ENCODE measurements at regions not wholly inside any gene's neighbourhood (a gene's known extent, or its start where the extent isn't known, plus 50 kb on each side); places are given as distances from the start of the nearest gene placed in this dataset.

GRCh38 chr16:35691057-35691456 is 2231.6 kb downstream of the TP53TG3F start:
- H3K18ac ChIP-seq (ENCODE audit: insufficient read length, low read depth, low read length) = no peak overlapping the region
- Mint-ChIP-seq H3K27me3 (ENCODE audit: low read depth) (no peaks in the 10 kb centered on the region), H3K9me3 (peaks cover 99 to 100% of the 10 kb centered on the region in 2 experiments), H3K4me1 (no peaks in the 10 kb centered on the region), H3K4me3 (no peak overlapping the region), H3K36me3 (ENCODE audit: insufficient read depth in 1 of 3, low read depth in 3 of 3) (peaks cover 0 to 35% (median 16%) of the 10 kb centered on the region in 3 experiments; a peak in 5 of 7 replicates), H3K27ac (no peak overlapping the region)
- DNase-seq = no peak
- no peak overlapping the region for H4K8ac ChIP-seq (replicated peaks; ENCODE audit: insufficient read length, low read depth, low read length)
- H2BK12ac ChIP-seq (ENCODE audit: insufficient read length, low read depth, low read length) = no peak overlapping the region
- H2BK20ac ChIP-seq (ENCODE audit: low read depth, low read length, poor library complexity, severe bottlenecking) = no peak overlapping the region
- peaks cover 94% of the 10 kb centered on the region for H3K9me3 ChIP-seq (ENCODE audit: control insufficient read depth, low read depth, low read length)
- H4K5ac ChIP-seq (ENCODE audit: insufficient read length, low read depth, low read length) = no peak overlapping the region
- no peak overlapping the region for H3K23ac ChIP-seq (ENCODE audit: insufficient read length, low read depth, low read length)
- H3K4ac ChIP-seq (ENCODE audit: low read depth, low read length) = no peak overlapping the region
- H3K9ac ChIP-seq (ENCODE audit: extremely low read depth, insufficient read length, low read length) = no peak overlapping the region
- no peak overlapping the region for H3K4me2 ChIP-seq (ENCODE audit: insufficient read depth, insufficient read length, low read length)
- no peak overlapping the region for H2BK5ac ChIP-seq (ENCODE audit: insufficient read length, low read length)
- no peaks in the 10 kb centered on the region for H3K23me2 ChIP-seq (ENCODE audit: insufficient read length, low read depth, low read length, poor library complexity, severe bottlenecking)
- H3K4me1 ChIP-seq (ENCODE audit: insufficient read depth, low read length) = no peaks in the 10 kb centered on the region
- no CpG with 5 or more reads among the region's 5 CpGs for whole genome bisulfite sequencing (ENCODE audit: extremely low coverage, insufficient read length, low lambda C conversion rate)
- H2AFZ ChIP-seq (ENCODE audit: low read length) = no peak overlapping the region
- no peak overlapping the region for H2BK15ac ChIP-seq (ENCODE audit: low read depth, low read length)
- H3K27ac ChIP-seq (ENCODE audit: insufficient read length, low read depth, low read length) = no peak overlapping the region
- no peak overlapping the region for H3K56ac ChIP-seq (ENCODE audit: insufficient read length, low read depth, low read length)
- H2AK5ac ChIP-seq (ENCODE audit: insufficient read length, low read length) = no peak overlapping the region
- no peak overlapping the region for H2BK120ac ChIP-seq (ENCODE audit: low read depth, low read length, poor library complexity, severe bottlenecking)
- TF ChIP-seq CTCF (conservative IDR thresholded peaks at IDR 0.05) = no peak
- H4K20me1 ChIP-seq (ENCODE audit: control insufficient read depth, insufficient read depth, insufficient read length) = no peaks in the 10 kb centered on the region
- H3K14ac ChIP-seq (ENCODE audit: insufficient read depth, low read length) = no peak overlapping the region
- no peak overlapping the region for H4K91ac ChIP-seq (ENCODE audit: insufficient read length, low read depth, low read length)
- no peaks in the 10 kb centered on the region for H3K79me1 ChIP-seq (ENCODE audit: insufficient read depth, low read depth, low read length, poor library complexity, severe bottlenecking)
- H3T11ph ChIP-seq (ENCODE audit: low read length) = no peak overlapping the region
- no peaks in the 10 kb centered on the region for H3K27me3 ChIP-seq (ENCODE audit: insufficient read depth, low read length)
- H3K79me2 ChIP-seq (ENCODE audit: insufficient read depth, low read length) = no peaks in the 10 kb centered on the region

Measured in H9 (cell line).